ENCODE measurements at regions not wholly inside any gene's neighbourhood (a gene's known extent, or its start where the extent isn't known, plus 50 kb on each side); places are given as distances from the start of the nearest gene placed in this dataset.
"Not testable (repeated sequence)": the region's sequence is repeated elsewhere in the genome, so short reads cannot be mapped to it uniquely, and the experiment has no call there.

DNA sequence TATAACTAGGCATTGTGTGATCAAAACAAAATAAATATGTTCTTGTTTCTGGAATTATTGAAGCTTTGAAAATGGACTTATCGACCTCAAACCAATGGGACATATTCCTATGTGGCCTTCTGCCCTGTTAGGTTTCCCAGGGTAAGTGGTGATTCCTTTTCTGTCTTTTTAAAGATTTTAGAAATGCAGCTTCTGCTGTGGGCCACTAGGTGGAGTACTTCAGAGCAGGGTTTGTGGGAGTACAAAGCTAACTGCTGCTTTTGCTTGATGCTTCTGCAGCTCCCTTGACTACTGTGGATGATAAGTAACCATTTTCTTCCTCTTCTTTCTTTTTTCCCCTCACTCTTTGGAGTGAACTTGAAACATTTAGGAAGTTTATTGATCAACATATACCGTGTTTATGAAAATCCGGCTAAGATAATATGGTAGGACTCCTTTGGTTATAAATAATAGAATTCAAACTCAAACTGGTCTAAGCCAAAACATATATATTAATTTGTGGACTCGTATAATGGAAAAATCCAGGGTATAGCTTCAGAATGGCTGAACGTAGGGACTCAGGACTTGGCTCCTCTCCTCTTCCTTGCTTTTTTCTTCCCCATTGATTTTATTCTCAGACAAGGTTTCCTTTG, 1737.7 kb upstream of the DEFB115 start:
- H3K27me3 Mint-ChIP-seq (ENCODE audit: low read depth in 2 of 2); H3K27ac ChIP-seq (ENCODE audit: low read length); H3K27me3 ChIP-seq (ENCODE audit: control insufficient read depth, insufficient read depth, low read length); ATAC-seq; H3K4me3 Mint-ChIP-seq; H3K9me3 Mint-ChIP-seq; H3K4me1 Mint-ChIP-seq; H3K36me3 Mint-ChIP-seq; H3K9me3 ChIP-seq (ENCODE audit: control insufficient read depth, insufficient read depth, low read length); intact Hi-C loops (cut with micrococcal nuclease); H3K27ac Mint-ChIP-seq; H3K4me1 ChIP-seq (ENCODE audit: control insufficient read depth, insufficient read depth, low read length); H3K36me3 ChIP-seq (ENCODE audit: control insufficient read depth, insufficient read depth, low read length); H3K4me3 ChIP-seq (ENCODE audit: low read length): not testable (repeated sequence)
- peak; percentile 23 for TF ChIP-seq CTCF (IDR thresholded peaks at IDR 0.05)
- 0% methylated on average over 1 of the region's 5 CpGs for WGBS (ENCODE audit: insufficient coverage)
- DNase-seq = peak in 1 of 2 donors; percentile 16

DNA sequence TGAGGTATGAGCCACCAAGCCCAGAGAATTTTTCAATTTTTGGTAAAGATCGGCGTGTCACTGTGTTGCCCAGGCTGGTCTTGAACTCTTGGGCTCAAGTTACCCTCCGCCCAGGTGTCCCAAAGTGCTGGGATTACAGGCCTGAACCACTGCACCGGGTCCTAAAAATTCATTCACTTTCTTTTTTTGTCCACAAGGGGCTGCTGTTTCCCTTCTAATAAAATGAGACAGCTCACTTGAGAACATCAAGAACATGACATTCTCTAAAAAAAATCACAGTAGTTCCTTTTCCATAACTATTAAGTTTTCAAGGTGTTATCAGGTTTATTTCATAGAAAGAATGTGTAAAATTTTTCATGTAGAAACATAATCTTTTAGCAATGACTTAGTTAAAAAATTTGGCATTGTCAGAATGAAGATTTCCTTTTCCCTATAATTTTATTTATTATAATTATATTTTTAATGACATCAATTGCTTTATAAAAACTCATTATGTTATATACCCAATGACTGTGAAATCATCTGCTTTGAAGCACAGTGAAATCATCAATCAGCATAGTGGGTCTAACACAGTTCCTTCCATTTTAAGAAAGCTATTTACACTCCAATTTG, 1723.8 kb upstream of the DEFB115 start:
- ATAC-seq, H3K36me3 Mint-ChIP-seq: not testable (repeated sequence)
- 41% methylated on average over 4 of the region's 4 CpGs for WGBS (ENCODE audit: insufficient coverage)

GRCh38 chr20:29566901-29567635, 1690.4 kb upstream of the DEFB115 start:
- H3K27ac ChIP-seq (ENCODE audit: low read length); H3K27me3 Mint-ChIP-seq (ENCODE audit: low read depth in 2 of 2): not testable (repeated sequence)

More for the DNA sequence above, 1723.8 kb upstream of the DEFB115 start:
- intact Hi-C loops (cut with micrococcal nuclease); H3K27ac ChIP-seq (ENCODE audit: low read length); H3K4me1 Mint-ChIP-seq; H3K36me3 ChIP-seq (ENCODE audit: control insufficient read depth, insufficient read depth, low read length); H3K9me3 Mint-ChIP-seq; H3K27me3 ChIP-seq (ENCODE audit: control insufficient read depth, insufficient read depth, low read length); H3K4me1 ChIP-seq (ENCODE audit: control insufficient read depth, insufficient read depth, low read length); DNase-seq; H3K4me3 ChIP-seq (ENCODE audit: low read length); H3K27me3 Mint-ChIP-seq (ENCODE audit: low read depth in 2 of 2); H3K27ac Mint-ChIP-seq; H3K9me3 ChIP-seq (ENCODE audit: control insufficient read depth, insufficient read depth, low read length); H3K4me3 Mint-ChIP-seq: not testable (repeated sequence)

GRCh38 chr20:29567671-29568070, 1689.8 kb upstream of the DEFB115 start:
- H3K27ac ChIP-seq (ENCODE audit: low read length); H3K4me3 ChIP-seq (ENCODE audit: low read length); H3K4me3 Mint-ChIP-seq; intact Hi-C loops (cut with micrococcal nuclease); H3K27ac Mint-ChIP-seq; H3K36me3 Mint-ChIP-seq; ATAC-seq; H3K27me3 ChIP-seq (ENCODE audit: control insufficient read depth, insufficient read depth, low read length); H3K4me1 Mint-ChIP-seq; H3K4me1 ChIP-seq (ENCODE audit: control insufficient read depth, insufficient read depth, low read length); H3K9me3 ChIP-seq (ENCODE audit: control insufficient read depth, insufficient read depth, low read length); DNase-seq; H3K27me3 Mint-ChIP-seq (ENCODE audit: low read depth in 2 of 2); H3K9me3 Mint-ChIP-seq; H3K36me3 ChIP-seq (ENCODE audit: control insufficient read depth, insufficient read depth, low read length): not testable (repeated sequence)
- 53% methylated on average over 23 of the region's 23 CpGs for WGBS (ENCODE audit: insufficient coverage)

More at GRCh38 chr20:29566901-29567635, 1690.4 kb upstream of the DEFB115 start:
- 52% methylated on average over 37 of the region's 44 CpGs for WGBS (ENCODE audit: insufficient coverage)
- H3K36me3 Mint-ChIP-seq; H3K36me3 ChIP-seq (ENCODE audit: control insufficient read depth, insufficient read depth, low read length); DNase-seq; H3K9me3 ChIP-seq (ENCODE audit: control insufficient read depth, insufficient read depth, low read length); H3K4me1 ChIP-seq (ENCODE audit: control insufficient read depth, insufficient read depth, low read length); H3K4me3 Mint-ChIP-seq; H3K27me3 ChIP-seq (ENCODE audit: control insufficient read depth, insufficient read depth, low read length); ATAC-seq; H3K27ac Mint-ChIP-seq; H3K4me3 ChIP-seq (ENCODE audit: low read length); intact Hi-C loops (cut with micrococcal nuclease); H3K9me3 Mint-ChIP-seq; H3K4me1 Mint-ChIP-seq: not testable (repeated sequence)

DNA sequence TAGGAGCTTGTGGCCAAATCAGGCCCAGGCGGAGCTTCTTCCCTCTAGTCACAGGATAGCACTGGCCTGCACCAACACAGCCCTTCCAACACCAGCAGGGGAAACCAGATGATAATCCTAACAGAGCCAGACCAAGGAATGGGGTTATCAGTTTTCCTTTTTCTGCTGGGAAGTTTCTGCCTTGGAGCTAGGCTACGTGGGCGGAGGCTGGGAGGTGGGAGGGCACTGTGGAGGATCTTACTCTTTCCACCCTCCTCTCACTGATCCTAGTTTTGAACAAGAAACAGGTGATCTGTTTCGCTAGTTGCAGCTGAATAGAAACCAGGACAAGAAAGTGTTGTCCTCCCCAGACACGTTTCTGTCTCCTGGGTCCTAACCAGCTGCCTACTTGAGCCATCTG, 1687.3 kb upstream of the DEFB115 start:
- H3K27me3 Mint-ChIP-seq (ENCODE audit: low read depth in 2 of 2); H3K27ac ChIP-seq (ENCODE audit: low read length); H3K4me1 Mint-ChIP-seq; H3K9me3 Mint-ChIP-seq; intact Hi-C loops (cut with micrococcal nuclease); H3K4me3 ChIP-seq (ENCODE audit: low read length); H3K4me3 Mint-ChIP-seq; DNase-seq; H3K27me3 ChIP-seq (ENCODE audit: control insufficient read depth, insufficient read depth, low read length); H3K9me3 ChIP-seq (ENCODE audit: control insufficient read depth, insufficient read depth, low read length); H3K4me1 ChIP-seq (ENCODE audit: control insufficient read depth, insufficient read depth, low read length); ATAC-seq; H3K36me3 Mint-ChIP-seq; H3K27ac Mint-ChIP-seq; H3K36me3 ChIP-seq (ENCODE audit: control insufficient read depth, insufficient read depth, low read length): not testable (repeated sequence)
- 60% methylated on average over 3 of the region's 5 CpGs for WGBS (ENCODE audit: insufficient coverage)

DNA sequence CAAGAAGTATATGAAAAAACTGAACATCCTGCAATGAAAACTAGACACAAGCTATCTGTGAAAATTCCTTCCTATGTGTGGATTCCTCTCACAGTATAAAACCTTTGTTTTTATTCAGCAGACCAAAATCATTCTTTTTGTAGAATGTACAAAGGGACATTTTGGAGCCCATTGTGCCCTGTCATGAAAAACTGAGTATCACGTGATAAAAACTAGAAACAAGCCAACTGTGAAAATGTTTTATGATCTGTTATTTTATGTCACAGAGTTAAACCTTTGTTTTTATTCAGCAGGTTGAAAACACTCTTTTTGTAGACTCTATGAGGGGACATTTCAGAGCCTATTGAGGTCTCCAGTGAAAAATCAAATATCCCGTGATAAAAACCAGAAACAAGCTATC, 1667.9 kb upstream of the DEFB115 start:
- H3K9me3 ChIP-seq (ENCODE audit: control insufficient read depth, insufficient read depth, low read length); H3K4me3 Mint-ChIP-seq; H3K4me1 ChIP-seq (ENCODE audit: control insufficient read depth, insufficient read depth, low read length): not testable (repeated sequence)

DNA sequence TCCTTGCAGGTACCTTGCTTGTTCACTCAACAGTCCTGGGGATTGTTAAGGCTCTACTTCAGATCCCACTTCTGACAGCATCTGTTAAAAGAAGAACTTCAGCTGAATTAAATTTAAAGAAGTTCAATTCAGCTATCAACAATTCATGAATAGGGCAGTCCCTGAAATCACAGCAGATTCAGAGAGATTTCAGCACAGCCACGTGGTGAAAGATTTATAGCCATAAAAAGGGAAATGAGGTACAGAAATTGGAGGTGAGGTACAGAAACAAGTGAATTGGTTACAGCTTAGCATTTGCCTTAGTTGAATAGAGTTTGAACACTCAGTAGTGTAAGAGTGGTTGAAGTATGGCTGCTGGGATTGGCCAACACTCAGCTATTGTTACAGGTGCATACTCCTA, 1653.3 kb upstream of the DEFB115 start:
- H3K4me3 ChIP-seq (ENCODE audit: low read length); H3K27ac Mint-ChIP-seq; H3K4me1 ChIP-seq (ENCODE audit: control insufficient read depth, insufficient read depth, low read length); H3K4me3 Mint-ChIP-seq; H3K4me1 Mint-ChIP-seq; H3K27ac ChIP-seq (ENCODE audit: low read length); ATAC-seq; DNase-seq; H3K9me3 ChIP-seq (ENCODE audit: control insufficient read depth, insufficient read depth, low read length); intact Hi-C loops (cut with micrococcal nuclease); H3K36me3 ChIP-seq (ENCODE audit: control insufficient read depth, insufficient read depth, low read length); H3K27me3 ChIP-seq (ENCODE audit: control insufficient read depth, insufficient read depth, low read length); H3K27me3 Mint-ChIP-seq (ENCODE audit: low read depth in 2 of 2); H3K36me3 Mint-ChIP-seq: not testable (repeated sequence)
- peaks cover 4 to 13% of the 10 kb centered on the region in 2 donors for H3K9me3 Mint-ChIP-seq
- WGBS (ENCODE audit: insufficient coverage) = 5% methylated on average over 1 of the region's 1 CpG

More for the DNA sequence above, 1667.9 kb upstream of the DEFB115 start:
- WGBS (ENCODE audit: insufficient coverage) = 43% methylated on average over 1 of the region's 2 CpGs
- H3K9me3 Mint-ChIP-seq; H3K36me3 Mint-ChIP-seq; intact Hi-C loops (cut with micrococcal nuclease); ATAC-seq; H3K27ac ChIP-seq (ENCODE audit: low read length); H3K27me3 ChIP-seq (ENCODE audit: control insufficient read depth, insufficient read depth, low read length); H3K4me1 Mint-ChIP-seq; H3K36me3 ChIP-seq (ENCODE audit: control insufficient read depth, insufficient read depth, low read length); H3K27me3 Mint-ChIP-seq (ENCODE audit: low read depth in 2 of 2); DNase-seq; H3K27ac Mint-ChIP-seq; H3K4me3 ChIP-seq (ENCODE audit: low read length): not testable (repeated sequence)
